HEK293 (cell line): ENCODE measurements at regions not wholly inside any gene's neighbourhood (a gene's known extent, or its start where the extent isn't known, plus 50 kb on each side); places are given as distances from the start of the nearest gene placed in this dataset.
A peak's percentile ranks its signal among the peaks of the same experiment; 100 is the strongest.

Experiments used
- CTCF ChIA-PET: fragments of 350-600 bp; formaldehyde crosslinking; extraction: SDS; loops from one replicate; lab custom pipeline; 2021; ENCODE audit warnings: antibody characterized with exemption; lab: Yijun Ruan, JAX
- POLR2A ChIA-PET: fragments of 300-600 bp; formaldehyde crosslinking; extraction: SDS; loops from one replicate; lab custom pipeline; 2020; ENCODE audit warnings: antibody characterized with exemption, inconsistent platforms; lab: Yijun Ruan, JAX
- H3K27ac ChIP-seq: fragments of 200-500 bp; sonication (Bioruptor generic); 2 replicates; pipeline ENCODE4 v1.5.1; 2014; ENCODE audit warnings: low read depth, low read length, control low read depth, inconsistent platforms; ENCODE audit errors: extremely low read depth
- H3K36me3 ChIP-seq, 2 experiments: fragments of 200-500 bp in 1 of 2; sonication (Bioruptor generic) in 1 of 2; 1 replicate in 1 of 2; 2 replicates in 1 of 2; pipeline ENCODE4 v1.5.1; 2014 to 2017; ENCODE audit warnings: inconsistent platforms in 2 of 2, low read length in 2 of 2; ENCODE audit not compliant: control insufficient read depth in 2 of 2, insufficient read depth in 1 of 2
- H3K4me1 ChIP-seq: fragments of 200-500 bp; sonication (Bioruptor generic); 2 replicates; pipeline ENCODE4 v1.5.1; 2014; ENCODE audit warnings: mild to moderate bottlenecking, low read length, inconsistent platforms; ENCODE audit not compliant: control insufficient read depth, insufficient read depth
- H3K4me3 ChIP-seq: 2 replicates; pipeline ENCODE4 v1.5.1; 2011; ENCODE audit warnings: low read depth, mild to moderate bottlenecking, control low read depth, low read length, moderate library complexity
- H3K9me3 ChIP-seq: fragments of 200-500 bp; sonication (Bioruptor generic); 2 replicates; pipeline ENCODE4 v1.5.1; 2014; ENCODE audit warnings: low read depth, low read length, inconsistent platforms; ENCODE audit not compliant: control insufficient read depth, insufficient read depth
- MZF1 ChIP-seq: fragments of 450-650 bp; formaldehyde crosslinking; IDR thresholded peaks from 2 replicates; pipeline ENCODE4 v1.5.1; 2017; ENCODE audit warnings: missing biosample characterization, missing genetic modification characterization, borderline replicate concordance
- PRDM2 ChIP-seq: fragments of 450-650 bp; formaldehyde crosslinking; IDR thresholded peaks from 2 replicates; pipeline ENCODE4 v1.5.1; 2016; ENCODE audit warnings: missing biosample characterization, missing genetic modification characterization, borderline replicate concordance
- SALL2 ChIP-seq: fragments of 450-650 bp; formaldehyde crosslinking; IDR thresholded peaks from 2 replicates; pipeline ENCODE4 v1.5.0; 2017; ENCODE audit warnings: missing biosample characterization, mild to moderate bottlenecking, missing genetic modification characterization, borderline replicate concordance
- SETDB1 ChIP-seq: IDR thresholded peaks from one replicate; pipeline ENCODE4 v1.6.1; 2017; ENCODE audit warnings: mild to moderate bottlenecking, low read length, moderate library complexity, mixed read lengths; ENCODE audit not compliant: insufficient read length
- YY2 ChIP-seq: fragments of 450-650 bp; formaldehyde crosslinking; IDR thresholded peaks from 2 replicates; pipeline ENCODE4 v1.5.1; 2016; ENCODE audit warnings: missing biosample characterization, missing genetic modification characterization
- ZBTB20 ChIP-seq: fragments of 450-650 bp; formaldehyde crosslinking; IDR thresholded peaks from 2 replicates; pipeline ENCODE4 v1.5.1; 2016; ENCODE audit warnings: missing biosample characterization, missing genetic modification characterization
- ZNF10 ChIP-seq: fragments of 450-650 bp; formaldehyde crosslinking; IDR thresholded peaks from 2 replicates; pipeline ENCODE4 v1.5.1; 2017; ENCODE audit warnings: missing biosample characterization, missing genetic modification characterization
- ZNF140 ChIP-seq: fragments of 450-650 bp; formaldehyde crosslinking; IDR thresholded peaks from 2 replicates; pipeline ENCODE4 v1.5.1; 2016; ENCODE audit warnings: missing biosample characterization, missing genetic modification characterization
- ZNF148 ChIP-seq: fragments of 450-650 bp; formaldehyde crosslinking; IDR thresholded peaks from 2 replicates; pipeline ENCODE4 v1.5.0; 2017; ENCODE audit warnings: missing biosample characterization, missing genetic modification characterization, borderline replicate concordance
- ZNF174 ChIP-seq: fragments of 450-650 bp; formaldehyde crosslinking; IDR thresholded peaks from 2 replicates; pipeline ENCODE4 v1.5.0; 2017; ENCODE audit warnings: missing biosample characterization, mild to moderate bottlenecking, missing genetic modification characterization
- ZNF223 ChIP-seq: fragments of 450-650 bp; formaldehyde crosslinking; IDR thresholded peaks from 2 replicates; pipeline ENCODE4 v1.5.1; 2016; ENCODE audit warnings: missing biosample characterization, missing genetic modification characterization
- ZNF280D ChIP-seq: fragments of 450-650 bp; formaldehyde crosslinking; IDR thresholded peaks from 2 replicates; pipeline ENCODE4 v1.5.1; 2016; ENCODE audit warnings: missing biosample characterization, missing genetic modification characterization
- ZNF37A ChIP-seq: fragments of 450-650 bp; IDR thresholded peaks from 2 replicates; pipeline ENCODE4 v1.5.1; 2018; ENCODE audit warnings: missing biosample characterization, missing genetic modification characterization
- ZNF433 ChIP-seq: fragments of 450-650 bp; formaldehyde crosslinking; IDR thresholded peaks from 2 replicates; pipeline ENCODE4 v1.5.1; 2016; ENCODE audit warnings: missing biosample characterization, missing genetic modification characterization, low read depth
- ZNF514 ChIP-seq: fragments of 450-650 bp; formaldehyde crosslinking; IDR thresholded peaks from 2 replicates; pipeline ENCODE4 v1.5.1; 2016; ENCODE audit warnings: missing biosample characterization, missing genetic modification characterization
- ZNF555 ChIP-seq: fragments of 450-650 bp; formaldehyde crosslinking; conservative IDR thresholded peaks from 2 replicates; pipeline ENCODE4 v1.5.1; 2017; ENCODE audit warnings: missing biosample characterization, mild to moderate bottlenecking, missing genetic modification characterization, inconsistent platforms
- ZNF626 ChIP-seq: fragments of 450-650 bp; sonication (Bioruptor Pico); formaldehyde crosslinking; IDR thresholded peaks from 2 replicates; pipeline ENCODE4 v1.5.1; 2018; ENCODE audit warnings: missing biosample characterization, missing genetic modification characterization, inconsistent platforms
- ZNF645 ChIP-seq: fragments of 450-650 bp; formaldehyde crosslinking; IDR thresholded peaks from 2 replicates; pipeline ENCODE4; 2016; ENCODE audit warnings: missing biosample characterization, missing genetic modification characterization
- ZNF76 ChIP-seq: fragments of 450-650 bp; formaldehyde crosslinking; IDR thresholded peaks from 2 replicates; pipeline ENCODE4; 2016; ENCODE audit warnings: low read depth, missing biosample characterization, missing genetic modification characterization, borderline replicate concordance

GRCh38 chr1:5093042-5093441, 438.6 kb downstream of the AJAP1 start:
- no peaks in the 10 kb centered on the region for H3K36me3 ChIP-seq
- peak; percentile 59 for TF ChIP-seq SETDB1
- no peak for TF ChIP-seq PRDM2 (tag by site-specific recombination)
- H3K9me3 ChIP-seq = peaks cover 3% of the 10 kb centered on the region; the same call in 1 of the 2 replicates
- ChIA-PET POLR2A (no interaction called here), CTCF (no interaction called here)
- no peak overlapping the region for H3K27ac ChIP-seq
- no peak overlapping the region for H3K4me3 ChIP-seq
- no peaks in the 10 kb centered on the region for H3K4me1 ChIP-seq

- Histone ChIP-seq H3K4me1 (no peaks in the 10 kb centered on the region), H3K27ac (no peak overlapping the region), H3K9me3 (no peaks in the 10 kb centered on the region), H3K4me3 (no peak overlapping the region), H3K36me3 (no peaks in the 10 kb centered on the region)
- CTCF ChIA-PET = no interaction called here
- TF ChIP-seq ZBTB20 (no peak), ZNF148 (tag by site-specific recombination) (no peak)
- POLR2A ChIA-PET = no interaction called here
Measured at GRCh38 chr1:5084676-5085075, 430.3 kb downstream of the AJAP1 start.

- Histone ChIP-seq H3K27ac (no peak overlapping the region), H3K36me3 (no peaks in the 10 kb centered on the region), H3K4me3 (no peak overlapping the region), H3K4me1 (no peaks in the 10 kb centered on the region), H3K9me3 (no peaks in the 10 kb centered on the region)
- TF ChIP-seq MZF1 (tag by site-specific recombination) = no peak
- no peak for TF ChIP-seq ZNF10 (tag by site-specific recombination)
- no peak for TF ChIP-seq ZNF280D (tag by site-specific recombination)
- TF ChIP-seq ZNF140 (tag by site-specific recombination) = no peak
- TF ChIP-seq ZNF514 (tag by site-specific recombination) = no peak
- TF ChIP-seq SALL2 = no peak
- no peak for TF ChIP-seq ZNF76 (tag by site-specific recombination)
- no peak for TF ChIP-seq ZNF433
- no peak for TF ChIP-seq ZNF223 (tag by site-specific recombination)
- no peak for TF ChIP-seq YY2 (tag by site-specific recombination)
- no peak for TF ChIP-seq ZNF626 (tag by site-specific recombination)
- no peak for TF ChIP-seq ZNF37A (tag by site-specific recombination)
- no peak for TF ChIP-seq ZNF555 (tag by site-specific recombination)
- no peak for TF ChIP-seq ZNF174 (tag by site-specific recombination)
- no peak for TF ChIP-seq ZNF645
- CTCF ChIA-PET = no interaction called here
- POLR2A ChIA-PET = no interaction called here
Measured at GRCh38 chr1:5067246-5067645, 412.8 kb downstream of the AJAP1 start.
